Prostate gland (tissue), 2 donors: ENCODE measurements at regions not wholly inside any gene's neighbourhood (a gene's known extent, or its start where the extent isn't known, plus 50 kb on each side); places are given as distances from the start of the nearest gene placed in this dataset.

ENCODE experiments used
- DNase-seq: peaks from one replicate; pipeline ENCODE4 v3.0.0-alpha.2; 2019; ENCODE audit warnings: low spot score
- H3K27ac ChIP-seq, 2 donors: fragments of 200-600 bp; sonication (generic); 2 replicates each; pipeline ENCODE4 v1.5.1; 2017 to 2019
- H3K27me3 ChIP-seq: fragments of 200-600 bp; sonication (generic); replicated peaks from 2 replicates; pipeline ENCODE4 v1.5.1; 2019; ENCODE audit not compliant: insufficient read depth
- H3K36me3 ChIP-seq, 2 donors: fragments of 200-600 bp; sonication (generic); 1 replicate in 1 of 2; 2 replicates in 1 of 2; pipeline versions ENCODE4 v1.5.1 to v1.8.1; 2017 to 2019
- H3K4me1 ChIP-seq: fragments of 200-600 bp; sonication (generic); replicated peaks from 2 replicates; pipeline ENCODE4 v1.5.1; 2019
- H3K4me3 ChIP-seq, 2 donors: fragments of 200-600 bp; sonication (generic); 2 replicates each; pipeline ENCODE4 v1.5.1; 2017 to 2019
- H3K9me3 ChIP-seq: fragments of 200-600 bp; sonication (generic); 2 replicates; pipeline ENCODE4 v1.5.1; 2017
- CTCF ChIP-seq, 4 experiments: fragments of 200-600 bp in 2 of 4; fragments of 450-650 bp in 2 of 4; sonication (generic) in 2 of 4; IDR thresholded peaks; 1 replicate in 3 of 4; 2 replicates in 1 of 4; pipeline ENCODE4 v1.5.1; 2016 to 2019; ENCODE audit warnings: antibody characterized with exemption in 4 of 4, mild to moderate bottlenecking in 2 of 4, moderate library complexity in 2 of 4
- POLR2A ChIP-seq: fragments of 450-650 bp; IDR thresholded peaks from one replicate; pipeline ENCODE4 v1.6.1; 2016; ENCODE audit warnings: antibody characterized with exemption, mild to moderate bottlenecking
- POLR2AphosphoS5 ChIP-seq: sonication (generic); formaldehyde crosslinking; IDR thresholded peaks from one replicate; pipeline ENCODE4 v1.6.1; 2017; ENCODE audit warnings: antibody characterized with exemption
- WGBS: methylation state at CpG from one replicate; pipeline ENCODE4 v1.1.5; 2018; 5-methylcytosine and 5-hydroxymethylcytosine counted together
- intact Hi-C: fragments of 100-400 bp; cut with DNase I; formaldehyde crosslinking; loops from one replicate; pipeline ENCODE4 v1.14.2; 2022

- intact Hi-C loops = no loop called here
- no peak overlapping the region for H3K27ac ChIP-seq
- WGBS = 59% methylated on average over 3 of the region's 3 CpGs
- no peaks in the 10 kb centered on the region for H3K9me3 ChIP-seq
- H3K36me3 ChIP-seq = no peaks in the 10 kb centered on the region
- peaks cover 5% of the 10 kb centered on the region for H3K27me3 ChIP-seq
- no peak overlapping the region for H3K4me3 ChIP-seq
- TF ChIP-seq POLR2A = no peak
- TF ChIP-seq CTCF (IDR thresholded peaks at IDR 0.05) = no peak
- TF ChIP-seq POLR2AphosphoS5 = no peak
- DNase-seq = no peak
- H3K4me1 ChIP-seq = no peaks in the 10 kb centered on the region
These were observed 155.7 kb downstream of the PTPRU start for GRCh38 chr1:29392036-29392435.

DNA sequence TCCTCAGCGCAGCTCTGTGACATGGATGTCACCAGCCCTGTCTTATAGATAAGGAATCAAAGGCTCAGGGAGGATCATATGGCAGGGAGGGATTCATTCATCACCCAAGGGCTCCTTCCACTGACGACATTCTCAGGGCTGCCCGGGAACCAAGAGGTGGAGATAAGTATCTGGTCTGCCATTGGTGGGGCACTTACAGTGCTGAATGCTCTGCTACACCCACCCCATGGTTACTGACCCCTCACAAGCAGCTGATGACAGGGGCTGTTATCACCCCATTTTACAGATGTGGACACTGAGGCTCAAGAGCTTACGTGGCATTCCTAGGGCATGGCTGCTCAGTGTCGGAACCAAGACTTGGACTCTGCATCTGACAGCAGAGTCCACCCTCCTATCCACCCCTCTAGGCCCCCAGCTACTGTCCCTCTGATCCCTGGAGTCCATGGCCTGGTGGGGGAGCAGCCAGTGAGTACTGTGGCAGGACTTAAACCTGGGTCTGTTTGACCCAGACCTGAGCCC is 155.1 kb downstream of the PTPRU start:
- Histone ChIP-seq H3K27ac (no peak overlapping the region), H3K4me3 (no peak overlapping the region), H3K27me3 (peaks cover 3% of the 10 kb centered on the region), H3K9me3 (no peaks in the 10 kb centered on the region), H3K36me3 (no peaks in the 10 kb centered on the region), H3K4me1 (no peaks in the 10 kb centered on the region)
- 52% methylated on average over 5 of the region's 5 CpGs for WGBS
- TF ChIP-seq POLR2A (no peak), CTCF (IDR thresholded peaks at IDR 0.05) (no peak), POLR2AphosphoS5 (no peak)
- intact Hi-C loops = no loop called here
- DNase-seq = no peak

- TF ChIP-seq POLR2AphosphoS5 = no peak
- no peak for TF ChIP-seq POLR2A
- TF ChIP-seq CTCF (IDR thresholded peaks at IDR 0.05) = no peak
- Histone ChIP-seq H3K4me1 (no peaks in the 10 kb centered on the region), H3K9me3 (no peaks in the 10 kb centered on the region), H3K27ac (no peak overlapping the region), H3K27me3 (peaks cover 8% of the 10 kb centered on the region), H3K36me3 (no peaks in the 10 kb centered on the region), H3K4me3 (no peak overlapping the region)
- 44% methylated on average over 15 of the region's 16 CpGs for WGBS
- no peak for DNase-seq
- intact Hi-C loops = no loop called here
These were observed 154.4 kb downstream of the PTPRU start for GRCh38 chr1:29390491-29391361.

GRCh38 chr1:29390075-29390474 is 153.8 kb downstream of the PTPRU start:
- H3K36me3 ChIP-seq = no peaks in the 10 kb centered on the region
- no peaks in the 10 kb centered on the region for H3K4me1 ChIP-seq
- no peak for DNase-seq
- peaks cover 8% of the 10 kb centered on the region for H3K27me3 ChIP-seq
- WGBS = 72% methylated on average over 3 of the region's 3 CpGs
- intact Hi-C loops = no loop called here
- H3K9me3 ChIP-seq = no peaks in the 10 kb centered on the region
- H3K27ac ChIP-seq = no peak overlapping the region
- TF ChIP-seq CTCF (IDR thresholded peaks at IDR 0.05) = no peak
- no peak for TF ChIP-seq POLR2AphosphoS5
- no peak for TF ChIP-seq POLR2A
- no peak overlapping the region for H3K4me3 ChIP-seq

- WGBS = 65% methylated on average over 2 of the region's 2 CpGs
- intact Hi-C loops = no loop called here
- H3K27ac ChIP-seq = no peak overlapping the region
- peaks cover 8% of the 10 kb centered on the region for H3K27me3 ChIP-seq
- TF ChIP-seq POLR2A (no peak), CTCF (IDR thresholded peaks at IDR 0.05) (no peak), POLR2AphosphoS5 (no peak)
- DNase-seq = no peak
- H3K36me3 ChIP-seq = no peaks in the 10 kb centered on the region
- H3K4me3 ChIP-seq = no peak overlapping the region
- no peaks in the 10 kb centered on the region for H3K4me1 ChIP-seq
- no peaks in the 10 kb centered on the region for H3K9me3 ChIP-seq
These were observed 153.3 kb downstream of the PTPRU start for GRCh38 chr1:29389533-29390041.
